ACC112 (cell line): ENCODE measurements at regions not wholly inside any gene's neighbourhood (a gene's known extent, or its start where the extent isn't known, plus 50 kb on each side); places are given as distances from the start of the nearest gene placed in this dataset.

Source experiments
- H2AFZ ChIP-seq: fragments of 200-600 bp; sonication (generic); one replicate; pipeline ENCODE4 v1.6.0; 2017; ENCODE audit warnings: antibody characterized with exemption, low read length; ENCODE audit not compliant: unreplicated experiment
- H3K27ac ChIP-seq: fragments of 200-600 bp; sonication (generic); 2 replicates; pipeline ENCODE4 v1.5.1; 2014; ENCODE audit warnings: low read depth, mild to moderate bottlenecking, antibody characterized with exemption, low read length, moderate library complexity
- H3K27me3 ChIP-seq: fragments of 200-600 bp; sonication (generic); 2 replicates; pipeline ENCODE4 v1.6.1; 2014; ENCODE audit warnings: mild to moderate bottlenecking, antibody characterized with exemption, low read length, moderate library complexity, mixed read lengths; ENCODE audit not compliant: insufficient read depth
- H3K36me3 ChIP-seq: fragments of 200-600 bp; sonication (generic); 2 replicates; pipeline ENCODE4 v1.6.1; 2016; ENCODE audit warnings: mild to moderate bottlenecking, antibody characterized with exemption, low read length, moderate library complexity, mixed read lengths; ENCODE audit not compliant: insufficient read depth
- H3K4me1 ChIP-seq: fragments of 200-600 bp; sonication (generic); one replicate; pipeline ENCODE4 v1.6.1; 2016; ENCODE audit warnings: low read length, mixed read lengths; ENCODE audit not compliant: insufficient read depth, unreplicated experiment, control insufficient read depth
- H3K4me3 ChIP-seq: fragments of 200-600 bp; sonication (generic); 2 replicates; pipeline ENCODE4 v1.5.1; 2014; ENCODE audit warnings: mild to moderate bottlenecking, low read depth, low read length
- H3K79me2 ChIP-seq: fragments of 200-600 bp; sonication (generic); one replicate; pipeline ENCODE4 v1.6.0; 2016; ENCODE audit warnings: low read length; ENCODE audit not compliant: control insufficient read depth, unreplicated experiment, insufficient read depth

GRCh38 chr6:24064832-24065231 lies 61.2 kb upstream of the NRSN1 start:
- Histone ChIP-seq H3K27ac (no peak overlapping the region), H3K36me3 (no peaks in the 10 kb centered on the region), H3K27me3 (no peaks in the 10 kb centered on the region), H3K79me2 (no peaks in the 10 kb centered on the region), H3K4me3 (no peak overlapping the region), H3K4me1 (no peaks in the 10 kb centered on the region), H2AFZ (no peak overlapping the region)

DNA sequence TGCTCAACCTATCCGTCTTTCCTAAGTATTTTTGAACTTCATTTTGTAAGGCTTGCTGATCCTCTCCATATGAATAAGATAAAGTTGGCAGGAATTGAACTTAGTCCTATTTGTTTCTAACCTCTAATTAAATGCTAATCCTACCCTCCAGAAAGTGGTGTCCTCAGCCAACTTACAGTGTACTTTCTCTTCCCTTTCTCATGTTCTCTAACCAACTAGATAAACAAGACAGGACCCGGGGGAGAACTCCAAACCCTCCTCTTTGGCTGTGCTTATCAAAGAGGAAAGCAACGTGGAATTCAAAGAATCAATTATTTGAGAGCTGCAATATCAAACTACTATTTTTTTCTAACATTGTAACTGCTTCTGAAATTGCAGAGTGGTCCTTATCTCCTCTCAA lies 56.5 kb upstream of the NRSN1 start:
- Histone ChIP-seq H3K79me2 (no peaks in the 10 kb centered on the region), H3K27me3 (no peaks in the 10 kb centered on the region), H3K4me1 (no peaks in the 10 kb centered on the region), H3K36me3 (no peaks in the 10 kb centered on the region), H3K4me3 (no peak overlapping the region), H2AFZ (no peak overlapping the region), H3K27ac (no peak overlapping the region)

GRCh38 chr6:24072038-24072746 lies 53.8 kb upstream of the NRSN1 start:
- Histone ChIP-seq H3K4me1 (no peaks in the 10 kb centered on the region), H3K79me2 (no peaks in the 10 kb centered on the region), H3K27me3 (no peaks in the 10 kb centered on the region), H3K36me3 (no peaks in the 10 kb centered on the region), H3K27ac (no peak overlapping the region), H2AFZ (no peak overlapping the region), H3K4me3 (no peak overlapping the region)

- Histone ChIP-seq H3K36me3 (no peaks in the 10 kb centered on the region), H3K27ac (no peak overlapping the region), H2AFZ (no peak overlapping the region), H3K27me3 (no peaks in the 10 kb centered on the region), H3K79me2 (no peaks in the 10 kb centered on the region), H3K4me3 (no peak overlapping the region), H3K4me1 (no peaks in the 10 kb centered on the region)
Observed at GRCh38 chr6:24076011-24076410, 50.0 kb upstream of the NRSN1 start.
